ENCODE measurements at regions not wholly inside any gene's neighbourhood (a gene's known extent, or its start where the extent isn't known, plus 50 kb on each side); places are given as distances from the start of the nearest gene placed in this dataset.

DNA sequence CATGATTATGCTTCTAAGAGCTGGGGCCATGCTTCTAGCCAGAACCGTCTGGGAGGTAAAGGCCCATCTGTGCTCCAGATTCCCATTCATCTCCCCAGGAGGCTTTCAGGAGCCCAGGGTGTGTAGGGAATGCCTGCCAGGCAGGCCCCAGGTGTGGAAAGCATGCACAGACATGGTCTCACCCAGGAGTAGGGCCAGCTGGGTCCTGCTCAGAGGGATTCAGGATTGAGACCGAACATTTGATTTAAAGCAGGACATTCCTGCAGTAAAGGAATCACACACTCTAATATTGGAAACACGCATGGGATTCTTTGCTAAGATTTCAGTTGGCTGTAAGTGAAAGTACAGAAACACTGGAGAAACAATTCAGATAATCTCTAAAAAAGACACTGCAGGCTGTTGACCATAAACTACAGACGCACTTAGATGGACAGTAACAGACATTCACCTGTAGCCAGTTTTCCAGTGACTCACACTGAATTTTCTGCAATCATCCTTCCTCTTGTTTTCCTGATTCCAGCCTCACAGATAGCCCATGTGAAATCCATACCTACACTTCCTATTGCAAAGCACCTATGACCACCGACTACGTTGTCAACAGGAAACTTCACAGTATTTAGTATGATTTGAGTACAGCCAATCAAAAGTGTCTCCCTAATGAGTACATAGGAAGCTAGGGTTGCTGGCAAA is 257.8 kb downstream of the TBC1D4 start:
- TF ChIP-seq EZH2phosphoT487 (IDR thresholded peaks at IDR 0.05; ENCODE audit: low read depth, severe bottlenecking, unreplicated experiment), result no peak
- TF ChIP-seq, protein P1, sequence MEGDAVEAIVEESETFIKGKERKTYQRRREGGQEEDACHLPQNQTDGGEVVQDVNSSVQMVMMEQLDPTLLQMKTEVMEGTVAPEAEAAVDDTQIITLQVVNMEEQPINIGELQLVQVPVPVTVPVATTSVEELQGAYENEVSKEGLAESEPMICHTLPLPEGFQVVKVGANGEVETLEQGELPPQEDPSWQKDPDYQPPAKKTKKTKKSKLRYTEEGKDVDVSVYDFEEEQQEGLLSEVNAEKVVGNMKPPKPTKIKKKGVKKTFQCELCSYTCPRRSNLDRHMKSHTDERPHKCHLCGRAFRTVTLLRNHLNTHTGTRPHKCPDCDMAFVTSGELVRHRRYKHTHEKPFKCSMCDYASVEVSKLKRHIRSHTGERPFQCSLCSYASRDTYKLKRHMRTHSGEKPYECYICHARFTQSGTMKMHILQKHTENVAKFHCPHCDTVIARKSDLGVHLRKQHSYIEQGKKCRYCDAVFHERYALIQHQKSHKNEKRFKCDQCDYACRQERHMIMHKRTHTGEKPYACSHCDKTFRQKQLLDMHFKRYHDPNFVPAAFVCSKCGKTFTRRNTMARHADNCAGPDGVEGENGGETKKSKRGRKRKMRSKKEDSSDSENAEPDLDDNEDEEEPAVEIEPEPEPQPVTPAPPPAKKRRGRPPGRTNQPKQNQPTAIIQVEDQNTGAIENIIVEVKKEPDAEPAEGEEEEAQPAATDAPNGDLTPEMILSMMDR (IDR thresholded peaks at IDR 0.05; ENCODE audit: poor library complexity), result no peak
